ENCODE measurements at regions not wholly inside any gene's neighbourhood (a gene's known extent, or its start where the extent isn't known, plus 50 kb on each side); places are given as distances from the start of the nearest gene placed in this dataset.
A peak's percentile ranks its signal among the peaks of the same experiment; 100 is the strongest.
"Not testable (repeated sequence)": the region's sequence is repeated elsewhere in the genome, so short reads cannot be mapped to it uniquely, and the experiment has no call there.

DNA sequence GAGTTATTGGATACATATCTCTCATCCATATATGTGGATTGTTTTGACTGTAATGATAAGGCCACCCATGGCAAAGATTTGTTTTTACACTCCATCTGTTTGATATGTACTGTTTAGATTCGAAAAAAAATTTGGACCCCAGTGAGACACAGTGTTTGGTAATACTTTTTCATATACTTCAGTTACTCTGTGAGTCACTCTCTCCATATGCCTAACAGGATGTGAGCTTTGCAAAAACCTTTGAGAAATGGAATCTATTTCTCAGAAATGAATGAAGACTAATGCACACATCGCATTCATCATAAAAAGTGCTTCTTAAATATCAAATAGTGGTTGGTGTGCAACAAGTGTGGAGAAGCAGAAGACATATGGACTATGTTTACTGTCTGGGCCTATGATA is 781.5 kb downstream of the SLC6A15 start:
- no peaks in the 10 kb centered on the region for H3K9me3 ChIP-seq
- intact Hi-C loops (cut with DNase I; ENCODE audit: low total_unique reads), result no loop called here
- TF ChIP-seq, protein P1, sequence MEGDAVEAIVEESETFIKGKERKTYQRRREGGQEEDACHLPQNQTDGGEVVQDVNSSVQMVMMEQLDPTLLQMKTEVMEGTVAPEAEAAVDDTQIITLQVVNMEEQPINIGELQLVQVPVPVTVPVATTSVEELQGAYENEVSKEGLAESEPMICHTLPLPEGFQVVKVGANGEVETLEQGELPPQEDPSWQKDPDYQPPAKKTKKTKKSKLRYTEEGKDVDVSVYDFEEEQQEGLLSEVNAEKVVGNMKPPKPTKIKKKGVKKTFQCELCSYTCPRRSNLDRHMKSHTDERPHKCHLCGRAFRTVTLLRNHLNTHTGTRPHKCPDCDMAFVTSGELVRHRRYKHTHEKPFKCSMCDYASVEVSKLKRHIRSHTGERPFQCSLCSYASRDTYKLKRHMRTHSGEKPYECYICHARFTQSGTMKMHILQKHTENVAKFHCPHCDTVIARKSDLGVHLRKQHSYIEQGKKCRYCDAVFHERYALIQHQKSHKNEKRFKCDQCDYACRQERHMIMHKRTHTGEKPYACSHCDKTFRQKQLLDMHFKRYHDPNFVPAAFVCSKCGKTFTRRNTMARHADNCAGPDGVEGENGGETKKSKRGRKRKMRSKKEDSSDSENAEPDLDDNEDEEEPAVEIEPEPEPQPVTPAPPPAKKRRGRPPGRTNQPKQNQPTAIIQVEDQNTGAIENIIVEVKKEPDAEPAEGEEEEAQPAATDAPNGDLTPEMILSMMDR (IDR thresholded peaks at IDR 0.05), result no peak
- TF ChIP-seq POLR2A (IDR thresholded peaks at IDR 0.05), result no peak
- no peak for DNase-seq
- WGBS, 2 donors, result 71 to 89% methylated on average over 2 of the region's 2 CpGs
- H3K27me3 ChIP-seq, result no peaks in the 10 kb centered on the region
- H3K4me3 ChIP-seq, result no peak overlapping the region
- no peaks in the 10 kb centered on the region for H3K4me1 ChIP-seq
- no peaks in the 10 kb centered on the region for H3K36me3 ChIP-seq (ENCODE audit: low read depth, missing control alignments)
- H3K27ac ChIP-seq, result no peak overlapping the region

DNA sequence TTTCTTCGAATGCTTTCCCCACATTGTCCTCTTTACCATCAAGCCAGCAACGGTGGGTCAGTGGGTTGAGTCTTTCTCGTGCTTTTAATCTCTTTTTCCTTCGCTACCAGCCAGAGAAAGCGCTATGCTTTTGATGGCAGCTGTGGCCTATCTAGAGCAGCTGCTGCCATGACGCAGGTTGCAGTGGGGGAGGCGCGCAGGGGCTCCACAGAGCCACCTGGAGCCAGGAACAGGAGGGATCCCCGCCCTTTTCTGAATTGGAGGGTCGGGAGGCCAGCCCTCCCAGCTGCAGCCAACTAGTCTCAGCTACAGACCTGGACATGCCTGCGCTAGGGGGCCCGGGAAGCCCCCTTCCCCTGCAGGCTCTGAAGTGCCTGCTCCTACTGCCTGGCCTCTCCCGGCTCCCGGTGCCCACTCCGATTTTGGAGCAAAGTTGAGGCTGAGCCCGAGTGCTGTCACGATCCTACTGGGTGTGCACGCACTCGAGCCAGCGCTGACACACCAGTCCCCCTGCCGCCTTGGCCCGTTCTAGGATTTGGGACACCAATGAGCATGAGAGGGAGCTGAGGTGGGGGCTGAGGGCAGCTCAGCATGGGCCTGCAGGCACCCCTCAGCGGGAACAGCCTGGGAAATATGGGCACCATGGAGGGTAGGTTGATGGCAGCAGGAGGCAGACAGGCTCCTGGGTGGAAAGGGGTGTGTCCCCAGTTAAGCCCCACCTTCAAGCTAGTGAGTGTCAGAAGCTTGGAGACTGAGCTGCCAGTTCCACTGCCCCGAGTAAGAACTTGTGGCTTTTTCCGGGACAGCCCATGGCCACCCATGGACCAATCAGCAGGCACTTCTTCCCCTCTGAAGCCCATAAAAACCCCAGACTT is 784.2 kb downstream of the SLC6A15 start:
- H3K27me3 ChIP-seq, result no peaks in the 10 kb centered on the region
- TF ChIP-seq, protein P1 (IDR thresholded peaks at IDR 0.05), result no peak
- no peak for TF ChIP-seq POLR2A (IDR thresholded peaks at IDR 0.05)
- H3K27ac ChIP-seq, result no peak overlapping the region
- no peaks in the 10 kb centered on the region for H3K9me3 ChIP-seq
- no peaks in the 10 kb centered on the region for H3K4me1 ChIP-seq
- 59 to 72% methylated on average over 20 to 25 of the region's 25 CpGs for WGBS, 2 donors
- peak overlapping the region in 1 of 2 donors; percentile 11 for H3K4me3 ChIP-seq
- no peak for DNase-seq
- no peaks in the 10 kb centered on the region for H3K36me3 ChIP-seq (ENCODE audit: low read depth, missing control alignments)
- intact Hi-C loops (cut with DNase I; ENCODE audit: low total_unique reads), result no loop called here

DNA sequence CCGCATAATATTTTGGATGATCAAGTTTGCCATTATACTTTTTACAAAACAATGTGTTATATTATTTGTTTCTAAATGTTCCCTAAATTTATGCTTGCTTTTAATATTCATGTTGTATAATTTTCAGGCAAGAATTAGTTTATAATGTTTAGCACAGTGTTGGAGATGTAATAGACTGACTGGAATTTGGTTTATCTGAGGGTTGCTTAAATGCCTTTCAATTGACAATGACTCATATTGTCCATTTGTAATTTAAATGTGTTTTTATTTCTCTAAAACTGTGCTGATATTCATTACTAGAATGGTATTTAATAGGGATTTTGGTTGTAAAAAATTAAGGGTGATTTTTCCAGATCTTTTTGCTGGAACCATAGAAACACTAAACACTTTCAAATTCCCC is 788.4 kb downstream of the SLC6A15 start:
- H3K27me3 ChIP-seq, result no peaks in the 10 kb centered on the region
- no peaks in the 10 kb centered on the region for H3K36me3 ChIP-seq (ENCODE audit: low read depth, missing control alignments)
- H3K9me3 ChIP-seq, result no peaks in the 10 kb centered on the region
- WGBS, 2 donors, result 84 to 88% methylated on average over 1 of the region's 1 CpG
- no peak for DNase-seq
- H3K27ac ChIP-seq, result no peak overlapping the region
- no peak overlapping the region for H3K4me3 ChIP-seq
- TF ChIP-seq POLR2A (IDR thresholded peaks at IDR 0.05), result no peak
- TF ChIP-seq, protein P1 (IDR thresholded peaks at IDR 0.05), result no peak
- no peaks in the 10 kb centered on the region for H3K4me1 ChIP-seq
- intact Hi-C loops (cut with DNase I; ENCODE audit: low total_unique reads), result no loop called here

DNA sequence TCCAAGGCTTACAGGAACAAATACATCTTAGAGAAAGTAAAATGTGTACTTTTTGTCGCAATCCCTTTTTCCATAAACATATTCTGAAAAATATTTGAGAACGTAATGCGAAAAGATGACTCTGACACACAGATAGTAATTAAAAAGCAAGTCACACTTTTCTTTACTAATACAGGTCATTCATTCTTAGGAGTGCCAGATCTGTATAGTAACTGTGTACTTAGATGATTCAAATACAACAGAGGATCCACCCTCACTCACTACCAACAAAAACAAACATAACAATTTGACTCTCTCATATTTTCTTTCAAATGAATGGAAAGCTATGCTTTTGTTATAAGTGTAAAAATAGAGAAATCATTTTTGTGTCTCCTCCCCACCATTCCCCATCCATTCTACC is 795.4 kb downstream of the SLC6A15 start:
- H3K4me3 ChIP-seq, result no peak overlapping the region
- intact Hi-C loops (cut with DNase I; ENCODE audit: low total_unique reads), result no loop called here
- WGBS, 2 donors, result 80 to 86% methylated on average over 3 of the region's 3 CpGs
- no peak for DNase-seq
- H3K9me3 ChIP-seq, result no peaks in the 10 kb centered on the region
- no peaks in the 10 kb centered on the region for H3K36me3 ChIP-seq (ENCODE audit: low read depth, missing control alignments)
- H3K4me1 ChIP-seq, result no peaks in the 10 kb centered on the region
- TF ChIP-seq, protein P1 (IDR thresholded peaks at IDR 0.05), result no peak
- no peak for TF ChIP-seq POLR2A (IDR thresholded peaks at IDR 0.05)
- H3K27me3 ChIP-seq, result no peaks in the 10 kb centered on the region
- H3K27ac ChIP-seq, result no peak overlapping the region

DNA sequence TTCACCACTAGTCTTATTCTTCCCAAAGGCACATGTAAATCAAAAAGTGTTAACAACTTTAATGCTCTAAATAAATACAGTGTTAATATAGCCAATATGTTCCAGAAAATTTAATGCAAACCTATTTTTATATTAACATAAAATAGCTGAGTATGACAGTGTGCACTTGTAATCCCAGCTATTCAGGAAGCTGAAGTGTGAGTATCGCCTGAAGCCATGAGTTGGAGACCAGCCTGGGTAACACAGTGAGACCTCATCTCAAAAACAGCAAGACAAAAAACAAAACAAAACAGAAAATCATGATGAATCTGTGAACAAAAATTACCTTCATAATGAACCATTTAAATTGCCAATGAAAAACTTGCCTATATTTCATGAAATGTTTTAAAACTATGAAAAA is 798.9 kb downstream of the SLC6A15 start:
- H3K27ac ChIP-seq, result no peak overlapping the region
- H3K9me3 ChIP-seq, result no peaks in the 10 kb centered on the region
- intact Hi-C loops (cut with DNase I; ENCODE audit: low total_unique reads), result no loop called here
- TF ChIP-seq POLR2A (IDR thresholded peaks at IDR 0.05), result no peak
- TF ChIP-seq, protein P1 (IDR thresholded peaks at IDR 0.05), result no peak
- H3K27me3 ChIP-seq, result no peaks in the 10 kb centered on the region
- DNase-seq, result no peak
- 95% methylated on average over 1 of the region's 1 CpG for WGBS, 2 donors
- no peaks in the 10 kb centered on the region for H3K36me3 ChIP-seq (ENCODE audit: low read depth, missing control alignments)
- H3K4me1 ChIP-seq, result no peaks in the 10 kb centered on the region
- no peak overlapping the region for H3K4me3 ChIP-seq

DNA sequence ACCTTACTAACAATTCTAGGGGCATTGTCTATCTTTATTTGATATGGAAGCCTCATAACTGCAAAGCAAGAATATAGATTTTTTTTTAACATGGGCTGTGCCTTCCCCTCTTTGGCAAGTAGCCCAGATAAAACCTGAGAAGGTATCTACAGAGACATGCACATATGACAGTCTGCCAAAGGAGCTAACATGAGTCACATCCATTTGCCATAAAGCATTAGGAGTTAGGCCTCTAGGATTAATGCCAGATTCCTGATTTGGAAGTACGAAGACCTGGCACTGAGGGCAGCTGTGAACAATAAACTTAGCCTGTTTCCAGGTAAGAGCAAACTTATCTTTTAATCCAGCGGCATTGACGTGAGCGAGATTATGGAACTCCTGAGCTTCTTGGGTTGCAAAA is 808.7 kb downstream of the SLC6A15 start:
- H3K36me3 ChIP-seq (ENCODE audit: low read depth, missing control alignments); H3K4me3 ChIP-seq; DNase-seq; H3K27ac ChIP-seq; H3K27me3 ChIP-seq; H3K4me1 ChIP-seq; intact Hi-C loops (cut with DNase I; ENCODE audit: low total_unique reads); H3K9me3 ChIP-seq: not testable (repeated sequence)
- 93 to 96% methylated on average over 4 of the region's 4 CpGs for WGBS, 2 donors

DNA sequence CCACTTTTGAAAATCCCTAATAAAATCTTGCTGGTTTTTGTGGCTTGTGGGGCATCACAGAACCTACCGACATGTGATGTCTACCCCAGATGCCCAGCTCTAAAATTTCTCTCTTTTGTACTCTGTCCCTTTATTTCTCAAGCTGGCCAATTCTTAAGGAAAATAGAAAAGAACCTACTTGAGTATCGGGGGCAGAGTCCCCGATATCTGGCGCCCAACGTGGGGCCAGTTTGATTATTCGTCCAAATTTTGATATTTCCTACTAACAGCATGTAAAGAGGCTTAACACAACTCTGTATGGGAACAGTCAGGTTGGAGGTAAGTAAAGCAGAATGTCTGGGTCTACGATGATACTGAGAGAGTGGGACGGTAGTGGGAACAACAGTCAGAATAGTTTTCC is 810.6 kb downstream of the SLC6A15 start:
- H3K36me3 ChIP-seq (ENCODE audit: low read depth, missing control alignments); H3K9me3 ChIP-seq; H3K4me3 ChIP-seq; H3K4me1 ChIP-seq; DNase-seq; H3K27ac ChIP-seq; intact Hi-C loops (cut with DNase I; ENCODE audit: low total_unique reads); H3K27me3 ChIP-seq: not testable (repeated sequence)
- WGBS, 2 donors, result 88 to 89% methylated on average over 8 of the region's 8 CpGs
